Ishikawa (cell line): ENCODE measurements at regions not wholly inside any gene's neighbourhood (a gene's known extent, or its start where the extent isn't known, plus 50 kb on each side); places are given as distances from the start of the nearest gene placed in this dataset.

Experiments used
- CEBPB ChIP-seq: IDR thresholded peaks from 2 replicates; pipeline ENCODE4 v1.6.1; 2012
- NFIC ChIP-seq: IDR thresholded peaks from 2 replicates; pipeline ENCODE4 v1.6.1; 2012
- RAD21 ChIP-seq: IDR thresholded peaks from 2 replicates; pipeline ENCODE4 v1.6.1; 2012; ENCODE audit warnings: low read depth
- TF ChIP-seq, protein P1 (sequence below): IDR thresholded peaks from 2 replicates; pipeline ENCODE4 v1.6.1; 2012; ENCODE audit warnings: low read depth, mild to moderate bottlenecking
- TF ChIP-seq, protein P2 (sequence below): IDR thresholded peaks from 2 replicates; pipeline ENCODE4 v1.6.1; 2012

DNA sequence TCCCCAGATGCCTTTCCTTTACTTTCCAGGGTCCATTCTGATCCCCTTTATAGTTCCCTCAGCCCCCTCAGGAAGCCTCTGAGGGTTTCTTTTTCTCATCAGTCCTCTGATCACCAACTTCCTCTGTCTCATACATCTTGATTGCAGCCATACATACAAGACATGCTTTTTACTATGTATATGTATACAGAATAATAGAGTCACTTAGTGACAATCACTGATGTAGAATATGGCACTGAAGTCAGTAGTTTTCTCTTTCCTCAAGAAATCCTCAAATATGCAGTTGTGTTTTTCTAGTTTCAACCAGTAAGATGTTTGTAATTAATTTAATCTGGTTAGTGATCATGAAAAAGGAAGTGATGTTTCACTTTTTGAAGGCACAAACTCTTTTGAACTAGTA lies 364.1 kb downstream of the MAN2A1 start:
- no peak for TF ChIP-seq RAD21
- TF ChIP-seq, protein P1, sequence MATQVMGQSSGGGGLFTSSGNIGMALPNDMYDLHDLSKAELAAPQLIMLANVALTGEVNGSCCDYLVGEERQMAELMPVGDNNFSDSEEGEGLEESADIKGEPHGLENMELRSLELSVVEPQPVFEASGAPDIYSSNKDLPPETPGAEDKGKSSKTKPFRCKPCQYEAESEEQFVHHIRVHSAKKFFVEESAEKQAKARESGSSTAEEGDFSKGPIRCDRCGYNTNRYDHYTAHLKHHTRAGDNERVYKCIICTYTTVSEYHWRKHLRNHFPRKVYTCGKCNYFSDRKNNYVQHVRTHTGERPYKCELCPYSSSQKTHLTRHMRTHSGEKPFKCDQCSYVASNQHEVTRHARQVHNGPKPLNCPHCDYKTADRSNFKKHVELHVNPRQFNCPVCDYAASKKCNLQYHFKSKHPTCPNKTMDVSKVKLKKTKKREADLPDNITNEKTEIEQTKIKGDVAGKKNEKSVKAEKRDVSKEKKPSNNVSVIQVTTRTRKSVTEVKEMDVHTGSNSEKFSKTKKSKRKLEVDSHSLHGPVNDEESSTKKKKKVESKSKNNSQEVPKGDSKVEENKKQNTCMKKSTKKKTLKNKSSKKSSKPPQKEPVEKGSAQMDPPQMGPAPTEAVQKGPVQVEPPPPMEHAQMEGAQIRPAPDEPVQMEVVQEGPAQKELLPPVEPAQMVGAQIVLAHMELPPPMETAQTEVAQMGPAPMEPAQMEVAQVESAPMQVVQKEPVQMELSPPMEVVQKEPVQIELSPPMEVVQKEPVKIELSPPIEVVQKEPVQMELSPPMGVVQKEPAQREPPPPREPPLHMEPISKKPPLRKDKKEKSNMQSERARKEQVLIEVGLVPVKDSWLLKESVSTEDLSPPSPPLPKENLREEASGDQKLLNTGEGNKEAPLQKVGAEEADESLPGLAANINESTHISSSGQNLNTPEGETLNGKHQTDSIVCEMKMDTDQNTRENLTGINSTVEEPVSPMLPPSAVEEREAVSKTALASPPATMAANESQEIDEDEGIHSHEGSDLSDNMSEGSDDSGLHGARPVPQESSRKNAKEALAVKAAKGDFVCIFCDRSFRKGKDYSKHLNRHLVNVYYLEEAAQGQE: no peak
- no peak for TF ChIP-seq CEBPB
- TF ChIP-seq NFIC: no peak
- TF ChIP-seq, protein P2, sequence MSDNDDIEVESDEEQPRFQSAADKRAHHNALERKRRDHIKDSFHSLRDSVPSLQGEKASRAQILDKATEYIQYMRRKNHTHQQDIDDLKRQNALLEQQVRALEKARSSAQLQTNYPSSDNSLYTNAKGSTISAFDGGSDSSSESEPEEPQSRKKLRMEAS: no peak
